Breast epithelium (tissue), 4 donors: ENCODE measurements at regions not wholly inside any gene's neighbourhood (a gene's known extent, or its start where the extent isn't known, plus 50 kb on each side); places are given as distances from the start of the nearest gene placed in this dataset.

Experiments used
- DNase-seq, 2 donors: peaks; one replicate each; pipeline ENCODE4 v3.0.0-alpha.2; 2019; ENCODE audit warnings: low spot score in 2 of 2
- H3K27ac ChIP-seq, 2 donors: fragments of 200-600 bp; sonication (generic) in 1 of 2; one replicate each; pipeline ENCODE4 v1.5.1; 2016 to 2019; ENCODE audit warnings: mild to moderate bottlenecking in 1 of 2
- H3K27me3 ChIP-seq, 2 donors: fragments of 200-600 bp; sonication (generic) in 1 of 2; one replicate each; pipeline versions ENCODE4 v1.5.1 to v1.6.0; 2017 to 2019; ENCODE audit warnings: control low read depth in 1 of 2, mild to moderate bottlenecking in 1 of 2
- H3K36me3 ChIP-seq: fragments of 200-600 bp; one replicate; pipeline ENCODE4 v1.5.1; 2019
- H3K4me1 ChIP-seq, 2 donors: fragments of 200-600 bp; sonication (generic); one replicate each; pipeline ENCODE4 v1.5.1; 2016 to 2019; ENCODE audit warnings: control low read depth in 1 of 2
- H3K4me3 ChIP-seq, 3 donors: fragments of 200-600 bp; sonication (generic); 1 replicate in 2 of 3; 2 replicates in 1 of 3; pipeline ENCODE4 v1.5.1; 2016 to 2019; ENCODE audit warnings: mild to moderate bottlenecking in 3 of 3, moderate library complexity in 2 of 3
- H3K9me3 ChIP-seq, 2 donors: fragments of 200-600 bp; sonication (generic) in 1 of 2; one replicate each; pipeline ENCODE4 v1.5.1; 2016 to 2019; ENCODE audit warnings: control low read depth in 1 of 2
- POLR2A ChIP-seq: fragments of 450-650 bp; IDR thresholded peaks from one replicate; pipeline ENCODE4 v1.6.1; 2016; ENCODE audit warnings: antibody characterized with exemption, mild to moderate bottlenecking, moderate library complexity
- POLR2AphosphoS5 ChIP-seq, 3 donors: sonication (generic); formaldehyde crosslinking; IDR thresholded peaks; one replicate each; pipeline ENCODE4 v1.6.1; 2017; ENCODE audit warnings: antibody characterized with exemption in 3 of 3
- intact Hi-C: fragments of 100-400 bp; cut with DNase I; formaldehyde crosslinking; loops from one replicate; pipeline ENCODE4 v1.15.1; 2023; ENCODE audit warnings: low total_unique reads
- TF ChIP-seq, protein P1 (sequence below), 3 donors: fragments of 450-650 bp; IDR thresholded peaks; one replicate each; pipeline ENCODE4 v1.5.1; 2016 to 2017; ENCODE audit warnings: antibody characterized with exemption in 3 of 3, mild to moderate bottlenecking in 3 of 3, moderate library complexity in 3 of 3

DNA sequence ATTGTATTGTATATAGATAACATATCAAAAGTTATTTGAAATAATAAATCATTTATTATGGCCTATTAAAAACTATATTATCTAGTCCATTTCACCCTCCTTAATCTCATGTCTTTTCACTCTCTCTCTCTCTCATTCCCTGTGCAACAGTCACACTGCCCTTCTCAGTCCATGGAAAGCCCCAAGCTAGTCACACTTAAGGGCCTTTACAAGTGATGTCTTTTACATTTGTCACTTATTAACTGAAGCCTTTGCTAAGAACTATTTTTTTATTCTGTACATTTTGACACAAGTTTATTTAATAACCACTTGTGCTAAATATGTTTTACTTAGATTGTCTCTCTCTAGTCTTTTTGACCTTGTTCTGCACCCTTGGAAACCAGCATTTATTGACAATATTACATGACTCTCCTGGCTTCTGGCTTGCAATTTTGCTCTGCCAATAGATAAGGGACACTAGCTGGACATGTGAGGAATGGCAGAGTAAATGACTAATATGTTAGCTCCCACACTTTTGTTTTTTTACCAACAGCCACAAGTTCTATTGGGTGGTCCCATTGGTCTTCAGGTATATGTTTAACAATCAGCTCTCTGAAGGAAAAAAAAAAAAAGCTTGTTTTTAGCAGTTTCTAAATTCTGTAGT, 706.8 kb upstream of the POT1 start:
- no peaks in the 10 kb centered on the region for H3K4me1 ChIP-seq
- TF ChIP-seq, protein P1, sequence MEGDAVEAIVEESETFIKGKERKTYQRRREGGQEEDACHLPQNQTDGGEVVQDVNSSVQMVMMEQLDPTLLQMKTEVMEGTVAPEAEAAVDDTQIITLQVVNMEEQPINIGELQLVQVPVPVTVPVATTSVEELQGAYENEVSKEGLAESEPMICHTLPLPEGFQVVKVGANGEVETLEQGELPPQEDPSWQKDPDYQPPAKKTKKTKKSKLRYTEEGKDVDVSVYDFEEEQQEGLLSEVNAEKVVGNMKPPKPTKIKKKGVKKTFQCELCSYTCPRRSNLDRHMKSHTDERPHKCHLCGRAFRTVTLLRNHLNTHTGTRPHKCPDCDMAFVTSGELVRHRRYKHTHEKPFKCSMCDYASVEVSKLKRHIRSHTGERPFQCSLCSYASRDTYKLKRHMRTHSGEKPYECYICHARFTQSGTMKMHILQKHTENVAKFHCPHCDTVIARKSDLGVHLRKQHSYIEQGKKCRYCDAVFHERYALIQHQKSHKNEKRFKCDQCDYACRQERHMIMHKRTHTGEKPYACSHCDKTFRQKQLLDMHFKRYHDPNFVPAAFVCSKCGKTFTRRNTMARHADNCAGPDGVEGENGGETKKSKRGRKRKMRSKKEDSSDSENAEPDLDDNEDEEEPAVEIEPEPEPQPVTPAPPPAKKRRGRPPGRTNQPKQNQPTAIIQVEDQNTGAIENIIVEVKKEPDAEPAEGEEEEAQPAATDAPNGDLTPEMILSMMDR (IDR thresholded peaks at IDR 0.05): no peak
- TF ChIP-seq POLR2A: no peak
- no peak for TF ChIP-seq POLR2AphosphoS5 (IDR thresholded peaks at IDR 0.05)
- intact Hi-C loops: no loop called here
- no peak overlapping the region for H3K4me3 ChIP-seq
- no peaks in the 10 kb centered on the region for H3K27me3 ChIP-seq
- H3K36me3 ChIP-seq: no peaks in the 10 kb centered on the region
- DNase-seq: no peak
- H3K27ac ChIP-seq: no peak overlapping the region
- H3K9me3 ChIP-seq: no peaks in the 10 kb centered on the region

DNA sequence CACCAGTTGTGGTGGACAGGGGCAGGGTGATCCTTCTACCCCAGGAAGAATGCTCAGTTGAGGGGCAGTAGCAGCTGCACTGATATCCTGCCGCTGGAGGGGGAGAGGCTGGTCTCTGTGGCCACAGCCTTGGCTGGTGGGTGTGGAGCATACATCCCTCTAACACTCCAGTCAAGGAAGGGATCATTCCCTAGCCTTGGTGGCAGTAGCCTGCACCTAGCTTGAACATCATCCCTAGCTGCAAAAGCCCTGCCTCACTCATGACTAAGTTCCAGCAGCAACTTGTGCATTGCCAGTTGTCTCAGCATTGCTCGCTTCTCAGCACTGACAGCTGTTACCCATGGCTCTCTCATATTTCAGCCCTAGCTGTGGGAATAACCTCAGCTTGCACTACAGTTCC, 688.9 kb upstream of the POT1 start:
- no peaks in the 10 kb centered on the region for H3K4me1 ChIP-seq
- H3K27me3 ChIP-seq: no peaks in the 10 kb centered on the region
- H3K4me3 ChIP-seq: no peak overlapping the region
- intact Hi-C loops: no loop called here
- H3K27ac ChIP-seq: no peak overlapping the region
- H3K9me3 ChIP-seq: peaks cover 0 to 12% of the 10 kb centered on the region in 2 donors
- no peaks in the 10 kb centered on the region for H3K36me3 ChIP-seq
- no peak for TF ChIP-seq POLR2AphosphoS5 (IDR thresholded peaks at IDR 0.05)
- no peak for DNase-seq

DNA sequence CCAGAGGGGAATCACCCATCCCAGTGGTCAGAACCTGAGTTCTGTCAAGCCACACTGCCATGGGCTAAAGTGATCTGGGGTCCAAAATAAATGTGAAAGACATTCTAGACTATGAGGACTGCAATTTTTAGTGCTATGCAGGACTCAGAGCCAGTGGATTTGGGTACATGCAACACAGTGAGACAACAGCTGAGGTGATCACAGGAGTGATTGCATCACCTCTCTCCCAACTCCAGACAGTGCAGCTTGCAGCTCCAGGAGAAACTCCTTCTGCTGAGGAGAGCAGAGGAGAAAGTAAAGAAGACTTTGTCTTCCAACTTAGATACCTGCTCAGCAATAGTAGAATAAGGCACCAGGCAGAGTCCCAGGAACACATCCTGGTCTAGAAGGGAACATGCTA, 682.0 kb upstream of the POT1 start:
- TF ChIP-seq POLR2AphosphoS5 (IDR thresholded peaks at IDR 0.05) (no peak), POLR2A (no peak)
- TF ChIP-seq, protein P1 (IDR thresholded peaks at IDR 0.05): no peak
- Histone ChIP-seq H3K27me3 (no peaks in the 10 kb centered on the region), H3K9me3 (peaks cover 0 to 9% of the 10 kb centered on the region in 2 donors), H3K36me3 (no peaks in the 10 kb centered on the region), H3K27ac (no peak overlapping the region), H3K4me1 (no peaks in the 10 kb centered on the region), H3K4me3 (no peak overlapping the region)
- intact Hi-C loops: no loop called here
- no peak for DNase-seq

DNA sequence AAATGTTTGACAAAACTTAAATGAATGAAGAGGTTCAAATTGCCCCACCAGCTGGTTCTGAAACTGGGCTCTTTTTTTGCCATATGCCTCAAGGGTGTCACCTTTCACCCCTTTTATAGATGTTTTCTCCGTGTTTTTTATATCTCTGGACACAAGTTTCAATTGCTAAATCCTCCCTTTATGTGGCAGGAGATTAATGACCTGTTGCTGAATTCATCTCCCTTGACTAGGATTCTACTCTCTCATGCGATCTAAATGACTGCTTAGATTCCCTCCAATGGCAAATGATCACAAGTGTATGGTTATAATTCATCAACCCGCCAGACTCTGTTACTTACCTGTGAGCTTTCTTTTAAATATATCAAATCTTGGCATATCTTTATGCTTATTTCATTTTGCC, 677.0 kb upstream of the POT1 start:
- TF ChIP-seq POLR2A: no peak
- TF ChIP-seq, protein P1 (IDR thresholded peaks at IDR 0.05): no peak
- TF ChIP-seq POLR2AphosphoS5 (IDR thresholded peaks at IDR 0.05): no peak
- Histone ChIP-seq H3K9me3 (no peaks in the 10 kb centered on the region), H3K4me3 (no peak overlapping the region), H3K27me3 (no peaks in the 10 kb centered on the region), H3K27ac (no peak overlapping the region), H3K36me3 (no peaks in the 10 kb centered on the region), H3K4me1 (no peaks in the 10 kb centered on the region)
- DNase-seq: no peak
- intact Hi-C loops: no loop called here

DNA sequence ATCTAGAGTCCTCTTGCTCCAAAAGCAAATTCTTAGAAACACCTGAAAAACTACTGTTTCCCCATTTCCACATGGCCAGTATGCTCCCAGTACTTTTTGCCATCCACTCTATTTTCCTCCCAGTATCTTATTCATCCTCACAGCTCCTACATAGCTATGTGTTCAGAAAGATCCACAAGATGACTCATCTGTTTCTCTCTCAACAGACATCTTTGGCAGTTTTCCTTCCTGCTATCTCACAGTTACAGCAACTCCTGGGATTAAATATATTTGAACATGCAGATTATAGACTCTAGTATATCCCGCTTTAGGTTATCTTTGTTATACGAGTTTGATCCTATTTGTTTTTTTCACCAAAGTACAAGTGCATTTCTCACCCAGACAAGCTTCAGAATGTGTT, 675.6 kb upstream of the POT1 start:
- TF ChIP-seq POLR2AphosphoS5 (IDR thresholded peaks at IDR 0.05) (no peak), POLR2A (no peak)
- TF ChIP-seq, protein P1 (IDR thresholded peaks at IDR 0.05): no peak
- Histone ChIP-seq H3K9me3 (no peaks in the 10 kb centered on the region), H3K4me1 (no peaks in the 10 kb centered on the region), H3K4me3 (no peak overlapping the region), H3K27ac (no peak overlapping the region), H3K36me3 (no peaks in the 10 kb centered on the region), H3K27me3 (no peaks in the 10 kb centered on the region)
- no peak for DNase-seq
- intact Hi-C loops: no loop called here

DNA sequence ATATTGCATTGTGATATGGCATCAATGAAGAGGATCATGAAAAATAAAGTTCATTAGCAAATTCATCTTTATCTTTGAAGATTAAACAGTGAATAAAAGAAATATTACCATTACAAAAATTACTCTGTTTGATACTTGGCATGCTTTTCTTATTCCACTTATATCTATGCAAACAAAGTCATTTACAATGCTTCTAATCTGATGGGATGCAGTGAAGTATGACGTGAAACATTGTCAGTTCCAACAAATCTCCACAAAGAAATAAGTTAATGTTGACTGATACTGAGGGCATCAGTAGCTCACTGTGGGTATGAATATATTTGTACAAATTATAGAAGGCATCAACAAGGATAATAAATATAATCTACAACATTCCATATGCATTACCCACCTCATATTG, 672.8 kb upstream of the POT1 start:
- Histone ChIP-seq H3K9me3 (no peaks in the 10 kb centered on the region), H3K27me3 (no peaks in the 10 kb centered on the region), H3K27ac (no peak overlapping the region), H3K4me1 (no peaks in the 10 kb centered on the region), H3K4me3 (no peak overlapping the region), H3K36me3 (no peaks in the 10 kb centered on the region)
- TF ChIP-seq POLR2A: no peak
- TF ChIP-seq, protein P1 (IDR thresholded peaks at IDR 0.05): no peak
- TF ChIP-seq POLR2AphosphoS5 (IDR thresholded peaks at IDR 0.05): no peak
- DNase-seq: no peak
- intact Hi-C loops: no loop called here
